A549 (cell line): ENCODE measurements at regions not wholly inside any gene's neighbourhood (a gene's known extent, or its start where the extent isn't known, plus 50 kb on each side); places are given as distances from the start of the nearest gene placed in this dataset.

Experiments used
- BHLHE40 ChIP-seq: IDR thresholded peaks from 2 replicates; pipeline ENCODE4 v1.6.1; 2012; ENCODE audit warnings: low read depth, low read length, inconsistent platforms
- EHMT2 ChIP-seq: fragments of 200-600 bp; sonication (generic); IDR thresholded peaks from 2 replicates; pipeline ENCODE4 v1.6.1; 2016; ENCODE audit warnings: antibody characterized with exemption, low read depth, mild to moderate bottlenecking, moderate library complexity
- EP300 ChIP-seq, 2 experiments: fragments of >200 bp; sonication (Bioruptor Twin); formaldehyde crosslinking; IDR thresholded peaks; 2 replicates in 1 of 2; 3 replicates in 1 of 2; pipeline ENCODE4 v1.6.1; 2016 to 2017
- HDAC2 ChIP-seq: fragments of 200-600 bp; sonication (generic); IDR thresholded peaks from 2 replicates; pipeline ENCODE4 v1.6.1; 2016
- JUNB ChIP-seq: fragments of >200 bp; sonication (Bioruptor Twin); formaldehyde crosslinking; IDR thresholded peaks from 2 replicates; pipeline ENCODE4 v1.6.1; 2016
- MAFK ChIP-seq: fragments of 450-650 bp; IDR thresholded peaks from 2 replicates; pipeline ENCODE4 v1.6.1; 2014; ENCODE audit not compliant: partially characterized antibody
- NFE2L2 ChIP-seq: fragments of 150-350 bp; conservative IDR thresholded peaks from 2 replicates; pipeline ENCODE4 v1.6.1; 2014; ENCODE audit warnings: low read length
- PHF8 ChIP-seq: fragments of 200-600 bp; sonication (generic); IDR thresholded peaks from 2 replicates; pipeline ENCODE4 v1.6.1; 2016; ENCODE audit warnings: low read depth, mild to moderate bottlenecking, antibody characterized with exemption, moderate library complexity, borderline replicate concordance
- POLR2AphosphoS2 ChIP-seq: conservative IDR thresholded peaks from 2 replicates; pipeline ENCODE4 v1.6.1; 2012; ENCODE audit warnings: low read length, improper control_type of control experiment, inconsistent platforms
- RAD21 ChIP-seq, 2 experiments: fragments of >200 bp in 1 of 2; sonication (Bioruptor Twin) in 1 of 2; formaldehyde crosslinking in 1 of 2; IDR thresholded peaks in 1 of 2; conservative IDR thresholded peaks in 1 of 2; 2 replicates in 1 of 2; 3 replicates in 1 of 2; pipeline ENCODE4 v1.6.1; 2012 to 2018; ENCODE audit warnings: inconsistent platforms in 1 of 2
- TF ChIP-seq, protein P1 (sequence below): fragments of >200 bp; sonication (Bioruptor Twin); formaldehyde crosslinking; IDR thresholded peaks from 3 replicates; pipeline ENCODE4 v1.5.1; 2016
- TF ChIP-seq, protein P2 (sequence below): IDR thresholded peaks from 2 replicates; pipeline ENCODE4 v1.6.1; 2012
- TF ChIP-seq, protein P3 (sequence below): fragments of >200 bp; sonication (Bioruptor Twin); formaldehyde crosslinking; IDR thresholded peaks from 3 replicates; pipeline ENCODE4 v1.6.1; 2016
- TF ChIP-seq, protein P4 (sequence below): fragments of 150-350 bp; IDR thresholded peaks from 2 replicates; pipeline ENCODE4 v1.6.1; 2014; ENCODE audit warnings: low read depth, mild to moderate bottlenecking, low read length

DNA sequence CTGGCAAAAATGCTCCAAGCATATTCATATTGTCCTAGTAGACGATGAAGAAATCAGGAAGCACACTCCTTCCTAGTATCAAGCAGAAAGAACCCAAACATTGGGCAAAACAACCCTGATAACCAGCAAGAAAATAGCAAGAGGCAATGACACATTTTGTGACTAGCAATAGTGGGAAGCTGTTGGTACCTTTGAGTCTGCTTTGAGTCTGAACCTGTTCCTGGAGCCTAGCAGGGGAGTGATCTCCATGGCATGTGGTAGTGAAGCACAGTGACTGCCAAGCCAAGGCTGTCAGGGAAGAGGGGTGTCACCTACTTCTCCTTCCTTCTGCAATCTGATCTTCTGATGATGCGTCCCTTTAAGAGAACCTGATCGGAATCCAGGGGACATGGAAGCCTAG, 533.9 kb downstream of the VRK1 start:
- no peak for TF ChIP-seq BHLHE40
- no peak for TF ChIP-seq EP300 (IDR thresholded peaks at IDR 0.05)
- no peak for TF ChIP-seq MAFK
- TF ChIP-seq, protein P1, sequence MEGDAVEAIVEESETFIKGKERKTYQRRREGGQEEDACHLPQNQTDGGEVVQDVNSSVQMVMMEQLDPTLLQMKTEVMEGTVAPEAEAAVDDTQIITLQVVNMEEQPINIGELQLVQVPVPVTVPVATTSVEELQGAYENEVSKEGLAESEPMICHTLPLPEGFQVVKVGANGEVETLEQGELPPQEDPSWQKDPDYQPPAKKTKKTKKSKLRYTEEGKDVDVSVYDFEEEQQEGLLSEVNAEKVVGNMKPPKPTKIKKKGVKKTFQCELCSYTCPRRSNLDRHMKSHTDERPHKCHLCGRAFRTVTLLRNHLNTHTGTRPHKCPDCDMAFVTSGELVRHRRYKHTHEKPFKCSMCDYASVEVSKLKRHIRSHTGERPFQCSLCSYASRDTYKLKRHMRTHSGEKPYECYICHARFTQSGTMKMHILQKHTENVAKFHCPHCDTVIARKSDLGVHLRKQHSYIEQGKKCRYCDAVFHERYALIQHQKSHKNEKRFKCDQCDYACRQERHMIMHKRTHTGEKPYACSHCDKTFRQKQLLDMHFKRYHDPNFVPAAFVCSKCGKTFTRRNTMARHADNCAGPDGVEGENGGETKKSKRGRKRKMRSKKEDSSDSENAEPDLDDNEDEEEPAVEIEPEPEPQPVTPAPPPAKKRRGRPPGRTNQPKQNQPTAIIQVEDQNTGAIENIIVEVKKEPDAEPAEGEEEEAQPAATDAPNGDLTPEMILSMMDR: no peak
- TF ChIP-seq RAD21 (conservative IDR thresholded peaks at IDR 0.05 in 1 of 2, IDR thresholded peaks at IDR 0.05 in 1 of 2): no peak
- no peak for TF ChIP-seq POLR2AphosphoS2
- no peak for TF ChIP-seq PHF8
- TF ChIP-seq, protein P2, sequence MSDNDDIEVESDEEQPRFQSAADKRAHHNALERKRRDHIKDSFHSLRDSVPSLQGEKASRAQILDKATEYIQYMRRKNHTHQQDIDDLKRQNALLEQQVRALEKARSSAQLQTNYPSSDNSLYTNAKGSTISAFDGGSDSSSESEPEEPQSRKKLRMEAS: no peak
- no peak for TF ChIP-seq JUNB
- TF ChIP-seq EHMT2: no peak
- TF ChIP-seq, protein P3, sequence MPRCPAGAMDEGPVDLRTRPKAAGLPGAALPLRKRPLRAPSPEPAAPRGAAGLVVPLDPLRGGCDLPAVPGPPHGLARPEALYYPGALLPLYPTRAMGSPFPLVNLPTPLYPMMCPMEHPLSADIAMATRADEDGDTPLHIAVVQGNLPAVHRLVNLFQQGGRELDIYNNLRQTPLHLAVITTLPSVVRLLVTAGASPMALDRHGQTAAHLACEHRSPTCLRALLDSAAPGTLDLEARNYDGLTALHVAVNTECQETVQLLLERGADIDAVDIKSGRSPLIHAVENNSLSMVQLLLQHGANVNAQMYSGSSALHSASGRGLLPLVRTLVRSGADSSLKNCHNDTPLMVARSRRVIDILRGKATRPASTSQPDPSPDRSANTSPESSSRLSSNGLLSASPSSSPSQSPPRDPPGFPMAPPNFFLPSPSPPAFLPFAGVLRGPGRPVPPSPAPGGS: no peak
- TF ChIP-seq, protein P4, sequence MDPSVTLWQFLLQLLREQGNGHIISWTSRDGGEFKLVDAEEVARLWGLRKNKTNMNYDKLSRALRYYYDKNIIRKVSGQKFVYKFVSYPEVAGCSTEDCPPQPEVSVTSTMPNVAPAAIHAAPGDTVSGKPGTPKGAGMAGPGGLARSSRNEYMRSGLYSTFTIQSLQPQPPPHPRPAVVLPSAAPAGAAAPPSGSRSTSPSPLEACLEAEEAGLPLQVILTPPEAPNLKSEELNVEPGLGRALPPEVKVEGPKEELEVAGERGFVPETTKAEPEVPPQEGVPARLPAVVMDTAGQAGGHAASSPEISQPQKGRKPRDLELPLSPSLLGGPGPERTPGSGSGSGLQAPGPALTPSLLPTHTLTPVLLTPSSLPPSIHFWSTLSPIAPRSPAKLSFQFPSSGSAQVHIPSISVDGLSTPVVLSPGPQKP: no peak
- TF ChIP-seq HDAC2: no peak
- TF ChIP-seq NFE2L2: no peak
